ENCODE measurements at regions not wholly inside any gene's neighbourhood (a gene's known extent, or its start where the extent isn't known, plus 50 kb on each side); places are given as distances from the start of the nearest gene placed in this dataset.

DNA sequence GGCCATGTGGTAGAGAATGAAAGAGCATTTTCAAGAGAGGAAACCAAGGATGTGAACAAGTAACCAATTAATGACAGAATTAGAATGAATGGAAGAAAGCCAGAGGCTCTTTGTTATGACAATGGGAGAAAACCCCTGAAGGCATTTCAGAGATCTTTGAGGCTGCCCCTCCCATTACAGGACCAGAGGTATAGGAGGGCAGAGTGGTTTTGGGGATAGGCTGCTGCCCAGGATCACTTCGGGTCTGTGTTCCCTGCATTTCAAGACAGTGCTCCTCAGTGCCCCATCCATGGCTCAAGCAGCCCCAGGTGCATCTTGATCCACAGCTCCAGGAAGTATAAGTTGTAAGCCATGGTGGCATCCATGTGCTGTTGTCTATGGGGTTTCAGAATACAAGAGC is 124.0 kb upstream of the HPF1 start:
- H3K27ac ChIP-seq (replicated peaks) = no peak overlapping the region
- intact Hi-C loops (cut with micrococcal nuclease) = no loop called here
- DNase-seq = no peak

DNA sequence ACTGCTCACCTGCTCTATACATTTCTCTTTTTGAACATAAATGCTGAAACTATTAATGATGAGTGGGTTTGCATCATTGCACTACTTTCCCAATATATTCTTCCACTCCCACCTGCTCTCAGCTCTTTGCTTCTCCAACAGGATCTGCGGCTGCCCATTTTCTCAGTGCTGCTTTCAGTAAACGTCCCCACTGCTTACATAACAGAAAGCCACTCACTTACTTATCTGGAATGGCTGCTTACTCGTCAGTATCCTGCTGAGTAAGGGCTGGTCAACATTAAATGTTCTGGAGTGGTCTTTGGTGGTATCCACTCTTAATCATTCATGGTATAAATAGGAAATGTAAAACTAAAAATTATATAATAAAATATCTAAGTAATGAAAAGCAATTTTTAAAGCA is 112.8 kb upstream of the HPF1 start:
- Histone ChIP-seq H3K27ac (replicated peaks) (no peak overlapping the region), H3K27me3 (ENCODE audit: low read depth) (peaks cover 5% of the 10 kb centered on the region), H3K36me3 (no peaks in the 10 kb centered on the region), H3K9me3 (replicated peaks) (no peaks in the 10 kb centered on the region), H3K4me1 (no peaks in the 10 kb centered on the region), H3K4me3 (no peak overlapping the region)
- DNase-seq = no peak
- intact Hi-C loops (cut with micrococcal nuclease) = no loop called here
- TF ChIP-seq, protein P1, sequence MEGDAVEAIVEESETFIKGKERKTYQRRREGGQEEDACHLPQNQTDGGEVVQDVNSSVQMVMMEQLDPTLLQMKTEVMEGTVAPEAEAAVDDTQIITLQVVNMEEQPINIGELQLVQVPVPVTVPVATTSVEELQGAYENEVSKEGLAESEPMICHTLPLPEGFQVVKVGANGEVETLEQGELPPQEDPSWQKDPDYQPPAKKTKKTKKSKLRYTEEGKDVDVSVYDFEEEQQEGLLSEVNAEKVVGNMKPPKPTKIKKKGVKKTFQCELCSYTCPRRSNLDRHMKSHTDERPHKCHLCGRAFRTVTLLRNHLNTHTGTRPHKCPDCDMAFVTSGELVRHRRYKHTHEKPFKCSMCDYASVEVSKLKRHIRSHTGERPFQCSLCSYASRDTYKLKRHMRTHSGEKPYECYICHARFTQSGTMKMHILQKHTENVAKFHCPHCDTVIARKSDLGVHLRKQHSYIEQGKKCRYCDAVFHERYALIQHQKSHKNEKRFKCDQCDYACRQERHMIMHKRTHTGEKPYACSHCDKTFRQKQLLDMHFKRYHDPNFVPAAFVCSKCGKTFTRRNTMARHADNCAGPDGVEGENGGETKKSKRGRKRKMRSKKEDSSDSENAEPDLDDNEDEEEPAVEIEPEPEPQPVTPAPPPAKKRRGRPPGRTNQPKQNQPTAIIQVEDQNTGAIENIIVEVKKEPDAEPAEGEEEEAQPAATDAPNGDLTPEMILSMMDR (IDR thresholded peaks at IDR 0.05; ENCODE audit: borderline replicate concordance) = no peak

More for the DNA sequence above, 124.0 kb upstream of the HPF1 start:
- Histone ChIP-seq H3K9me3 (replicated peaks) (no peaks in the 10 kb centered on the region), H3K4me3 (no peak overlapping the region), H3K27me3 (ENCODE audit: low read depth) (no peaks in the 10 kb centered on the region), H3K36me3 (no peaks in the 10 kb centered on the region), H3K4me1 (no peaks in the 10 kb centered on the region)
- TF ChIP-seq, protein P1 (IDR thresholded peaks at IDR 0.05; ENCODE audit: borderline replicate concordance) = no peak

DNA sequence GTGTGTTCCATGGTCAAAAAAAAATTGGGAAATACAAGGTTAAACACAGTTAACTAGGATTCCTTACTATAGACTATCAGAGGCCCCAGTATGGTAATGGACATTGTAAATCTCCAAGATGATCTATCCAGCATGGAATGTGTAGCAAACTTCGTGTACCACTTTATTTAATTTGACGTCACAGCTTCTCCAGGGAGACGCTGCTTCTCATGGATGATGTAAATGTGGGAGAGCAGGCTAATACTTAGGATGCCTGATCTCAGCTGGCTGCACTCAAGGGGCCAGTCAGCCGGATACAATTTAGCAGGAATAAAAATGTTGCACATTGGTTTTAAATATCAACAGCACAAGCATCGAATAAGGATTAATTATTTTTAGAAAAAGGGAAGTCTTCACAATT is 111.7 kb upstream of the HPF1 start:
- no peaks in the 10 kb centered on the region for H3K9me3 ChIP-seq (replicated peaks)
- H3K4me3 ChIP-seq = no peak overlapping the region
- no peaks in the 10 kb centered on the region for H3K4me1 ChIP-seq
- H3K36me3 ChIP-seq = no peaks in the 10 kb centered on the region
- DNase-seq = no peak
- intact Hi-C loops (cut with micrococcal nuclease) = no loop called here
- no peak overlapping the region for H3K27ac ChIP-seq (replicated peaks)
- peaks cover 15% of the 10 kb centered on the region for H3K27me3 ChIP-seq (ENCODE audit: low read depth)
- TF ChIP-seq, protein P1 (IDR thresholded peaks at IDR 0.05; ENCODE audit: borderline replicate concordance) = no peak

DNA sequence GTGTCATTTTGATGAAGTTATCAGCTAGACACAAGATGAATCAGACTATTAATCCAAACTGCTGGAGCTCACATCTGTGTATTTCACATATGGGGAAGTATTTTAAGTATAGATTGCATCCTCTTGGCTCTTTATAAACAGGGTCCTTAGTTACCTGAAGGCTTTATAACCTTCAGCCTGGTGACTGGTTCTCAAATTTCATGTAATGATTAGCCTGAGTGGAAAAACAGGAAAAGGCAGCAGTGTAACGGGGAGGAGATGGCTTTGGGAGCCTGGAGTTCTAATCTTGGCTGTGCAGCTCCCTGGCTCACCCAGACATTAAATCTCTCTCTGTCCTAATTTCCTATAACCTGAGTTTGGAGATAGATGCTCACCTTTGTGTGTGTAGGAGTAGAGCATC is 103.8 kb upstream of the HPF1 start:
- no peaks in the 10 kb centered on the region for H3K9me3 ChIP-seq (replicated peaks)
- intact Hi-C loops (cut with micrococcal nuclease) = no loop called here
- no peak overlapping the region for H3K4me3 ChIP-seq
- TF ChIP-seq, protein P1 (IDR thresholded peaks at IDR 0.05; ENCODE audit: borderline replicate concordance) = no peak
- peaks cover 43% of the 10 kb centered on the region for H3K27me3 ChIP-seq (ENCODE audit: low read depth)
- no peak overlapping the region for H3K27ac ChIP-seq (replicated peaks)
- DNase-seq = no peak
- no peaks in the 10 kb centered on the region for H3K4me1 ChIP-seq
- no peaks in the 10 kb centered on the region for H3K36me3 ChIP-seq

DNA sequence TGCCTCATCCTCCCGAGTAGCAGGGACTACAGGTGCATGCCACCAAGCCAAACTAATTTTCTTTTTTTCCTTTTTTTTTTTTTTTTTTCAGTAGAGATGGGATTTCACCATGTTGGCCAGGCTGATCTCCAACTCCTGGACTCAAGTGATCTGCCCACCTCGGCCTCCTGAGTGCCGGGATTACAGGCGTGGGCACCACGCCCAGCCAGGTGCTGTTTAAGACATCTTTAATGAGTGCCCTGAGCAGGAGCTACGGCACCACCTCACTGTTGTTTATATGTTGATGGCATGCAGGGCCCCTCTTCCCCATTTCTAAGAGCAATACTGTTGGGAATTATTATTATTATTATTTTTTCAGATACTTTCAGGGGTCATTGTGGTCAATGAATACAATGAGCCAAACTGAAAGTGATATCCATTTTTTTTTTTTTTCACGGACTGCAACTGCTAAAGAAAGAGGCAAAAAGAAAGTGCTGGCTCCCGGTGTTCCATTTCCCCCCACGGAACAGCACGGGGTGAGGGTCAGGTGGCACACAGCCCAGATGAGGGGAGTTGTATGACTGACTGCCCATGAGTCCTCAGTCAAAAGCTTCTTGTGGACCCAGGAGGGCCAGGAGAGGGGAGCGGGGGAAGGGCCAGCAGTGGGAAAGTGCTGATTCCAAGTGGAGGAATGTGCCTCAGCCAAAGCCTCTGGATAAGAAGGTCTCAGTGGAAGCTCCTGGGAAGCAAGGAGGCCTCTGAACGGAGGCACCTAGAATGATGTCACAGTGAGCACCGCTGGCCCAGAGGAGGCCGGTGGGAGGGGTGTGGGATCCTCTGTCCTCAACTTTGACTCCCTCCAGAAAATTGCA is 101.8 kb upstream of the HPF1 start:
- Histone ChIP-seq H3K27me3 (ENCODE audit: low read depth) (peaks cover 29% of the 10 kb centered on the region), H3K27ac (replicated peaks) (no peak overlapping the region), H3K36me3 (no peaks in the 10 kb centered on the region), H3K4me1 (no peaks in the 10 kb centered on the region), H3K9me3 (replicated peaks) (no peaks in the 10 kb centered on the region), H3K4me3 (no peak overlapping the region)
- intact Hi-C loops (cut with micrococcal nuclease) = no loop called here
- TF ChIP-seq, protein P1 (IDR thresholded peaks at IDR 0.05; ENCODE audit: borderline replicate concordance) = no peak
- no peak for DNase-seq
